K562 (cell line): ENCODE measurements at regions not wholly inside any gene's neighbourhood (a gene's known extent, or its start where the extent isn't known, plus 50 kb on each side); places are given as distances from the start of the nearest gene placed in this dataset.

Experiments used
- POLR2AphosphoS5 ChIP-seq: IDR thresholded peaks from 2 replicates; pipeline ENCODE4 v1.6.1; 2011; ENCODE audit warnings: mild to moderate bottlenecking, low read depth, low read length, moderate library complexity; ENCODE audit not compliant: control insufficient read depth, insufficient read depth
- SMARCA5 ChIP-seq: fragments of 450-650 bp; IDR thresholded peaks from 2 replicates; pipeline ENCODE4 v1.6.1; 2016

- TF ChIP-seq POLR2AphosphoS5 (no peak), SMARCA5 (no peak)
Measured at GRCh38 chr4:67344594-67345380, 200.5 kb downstream of the CENPC start.
